H1 (cell line): ENCODE measurements at regions not wholly inside any gene's neighbourhood (a gene's known extent, or its start where the extent isn't known, plus 50 kb on each side); places are given as distances from the start of the nearest gene placed in this dataset.

ENCODE experiments used
- CTCF ChIA-PET: fragments of 300-600 bp; sonication (Branson Sonifier 250); formaldehyde crosslinking; loops from one replicate; lab custom pipeline; 2021; ENCODE audit not compliant: partially characterized antibody; lab: Charles Lee
- POLR2A ChIA-PET: fragments of 300-600 bp; sonication (Branson Sonifier 250); formaldehyde crosslinking; loops from one replicate; lab custom pipeline; 2021; ENCODE audit warnings: inconsistent platforms; ENCODE audit not compliant: partially characterized antibody; lab: Charles Lee
- DNase-seq, 2 experiments: peaks; one replicate each; pipeline versions ENCODE4 v3.0.0 to v3.0.0-alpha.2; 2010 to 2022; ENCODE audit warnings: low spot score in 2 of 2, low read depth in 1 of 2, mixed read lengths in 1 of 2
- FAIRE-seq: peaks from 2 replicates; lab custom pipeline; 2011; peaks lifted over from hg19 to GRCh38; lab: Jason Lieb, UNC
- H2AFZ ChIP-seq: 2 replicates; pipeline ENCODE4 v1.8.1; 2012; ENCODE audit warnings: low read length, inconsistent platforms
- H2AK5ac ChIP-seq: 2 replicates; pipeline ENCODE4 v1.6.1; 2013; ENCODE audit warnings: low read depth, low read length
- H2BK120ac ChIP-seq: replicated peaks from 2 replicates; pipeline ENCODE3; 2013; ENCODE audit warnings: low read depth, low read length, inconsistent platforms
- H2BK12ac ChIP-seq: 2 replicates; pipeline ENCODE4 v1.6.1; 2013; ENCODE audit warnings: low read depth, low read length
- H2BK15ac ChIP-seq: 2 replicates; pipeline ENCODE4 v1.6.1; 2013; ENCODE audit warnings: low read length
- H2BK20ac ChIP-seq: 2 replicates; pipeline ENCODE4 v1.6.1; 2013; ENCODE audit warnings: low read length
- H2BK5ac ChIP-seq: 2 replicates; pipeline ENCODE4 v1.6.1; 2013; ENCODE audit warnings: low read depth, low read length
- H3K14ac ChIP-seq: 2 replicates; pipeline ENCODE4 v1.6.1; 2013; ENCODE audit warnings: inconsistent platforms; ENCODE audit not compliant: insufficient read length
- H3K18ac ChIP-seq: 2 replicates; pipeline ENCODE4 v1.6.1; 2013; ENCODE audit warnings: low read length; ENCODE audit errors: extremely low read depth
- H3K23ac ChIP-seq: 2 replicates; pipeline ENCODE4 v1.6.1; 2013; ENCODE audit warnings: inconsistent platforms; ENCODE audit not compliant: insufficient read length
- H3K23me2 ChIP-seq: 2 replicates; pipeline ENCODE4 v1.6.1; 2013; ENCODE audit warnings: low read depth, low read length
- H3K27ac ChIP-seq: 2 replicates; pipeline ENCODE4 v1.6.1; 2011; ENCODE audit warnings: low read depth, low read length, inconsistent platforms
- H3K27me3 ChIP-seq, 4 experiments: replicated peaks in 1 of 4; 1 replicate in 1 of 4; 2 replicates in 3 of 4; pipeline versions ENCODE4 v1.6.1 to v1.8.1; 2011 to 2013; ENCODE audit warnings: low read length in 3 of 4, mild to moderate bottlenecking in 3 of 4, inconsistent platforms in 2 of 4, mixed read lengths in 2 of 4, moderate library complexity in 1 of 4; ENCODE audit not compliant: control insufficient read depth in 3 of 4, insufficient read depth in 3 of 4; ENCODE audit errors: extremely low read depth in 1 of 4
- H3K36me3 ChIP-seq, 4 experiments: 2 replicates each; pipeline versions ENCODE4 v1.6.1 to v1.8.1; 2011 to 2013; ENCODE audit warnings: mild to moderate bottlenecking in 4 of 4, low read length in 3 of 4, moderate library complexity in 2 of 4, control low read depth in 1 of 4, inconsistent platforms in 1 of 4; ENCODE audit not compliant: insufficient read depth in 4 of 4, control insufficient read depth in 2 of 4
- H3K4ac ChIP-seq: replicated peaks from 2 replicates; pipeline ENCODE3; 2013; ENCODE audit warnings: low read length, low read depth, mixed read lengths, inconsistent platforms; ENCODE audit not compliant: insufficient read length
- H3K4me1 ChIP-seq, 4 experiments: replicated peaks in 1 of 4; 1 replicate in 1 of 4; 2 replicates in 3 of 4; pipeline versions ENCODE4 v1.6.1 to v1.8.1; 2011 to 2013; ENCODE audit warnings: low read length in 3 of 4, inconsistent platforms in 2 of 4, mixed read lengths in 1 of 4; ENCODE audit not compliant: insufficient read depth in 4 of 4, control insufficient read depth in 3 of 4
- H3K4me2 ChIP-seq, 2 experiments: 2 replicates each; pipeline versions ENCODE4 v1.6.1 to v1.8.1; 2011 to 2013; ENCODE audit warnings: low read depth in 2 of 2, low read length in 2 of 2, control low read depth in 1 of 2, inconsistent platforms in 1 of 2, mild to moderate bottlenecking in 1 of 2; ENCODE audit not compliant: insufficient read depth in 1 of 2
- H3K4me3 ChIP-seq, 4 experiments: fragments of 200-600, 300-600 bp in 1 of 4; sonication (generic), shearing (Covaris generic), sonication (Bioruptor Twin) in 1 of 4; 2 replicates each; pipeline versions ENCODE4 v1.5.1 to v1.8.1; 2011 to 2016; ENCODE audit warnings: low read length in 4 of 4, low read depth in 3 of 4, control low read depth in 2 of 4, inconsistent platforms in 2 of 4, mild to moderate bottlenecking in 2 of 4, mixed read lengths in 1 of 4, moderate library complexity in 1 of 4; ENCODE audit not compliant: insufficient read depth in 2 of 4; ENCODE audit errors: extremely low read depth in 1 of 4
- H3K56ac ChIP-seq: replicated peaks from 2 replicates; pipeline ENCODE3; 2013; ENCODE audit warnings: low read depth, mild to moderate bottlenecking, mixed read lengths, low read length, inconsistent platforms; ENCODE audit not compliant: insufficient read length
- H3K79me1 ChIP-seq: 2 replicates; pipeline ENCODE4 v1.6.1; 2013; ENCODE audit warnings: low read depth, low read length, control low read depth
- H3K79me2 ChIP-seq, 2 experiments: 2 replicates each; pipeline versions ENCODE4 v1.6.1 to v1.8.1; 2012 to 2013; ENCODE audit warnings: low read length in 2 of 2, mild to moderate bottlenecking in 2 of 2, inconsistent platforms in 1 of 2; ENCODE audit not compliant: insufficient read depth in 2 of 2, control insufficient read depth in 1 of 2
- H3K9ac ChIP-seq, 4 experiments: replicated peaks in 1 of 4; 1 replicate in 1 of 4; 2 replicates in 3 of 4; pipeline versions ENCODE4 v1.6.1 to v1.8.1; 2011 to 2013; ENCODE audit warnings: low read depth in 3 of 4, low read length in 3 of 4, control low read depth in 2 of 4, mild to moderate bottlenecking in 2 of 4, moderate library complexity in 2 of 4, inconsistent platforms in 1 of 4; ENCODE audit errors: extremely low read depth in 1 of 4
- H3K9me3 ChIP-seq, 2 experiments: 2 replicates each; pipeline versions ENCODE4 v1.6.1 to v1.8.1; 2012 to 2013; ENCODE audit warnings: mild to moderate bottlenecking in 2 of 2, moderate library complexity in 2 of 2, control low read depth in 1 of 2, inconsistent platforms in 1 of 2, low read depth in 1 of 2, low read length in 1 of 2, mixed read lengths in 1 of 2; ENCODE audit not compliant: insufficient read depth in 2 of 2
- H4K20me1 ChIP-seq, 2 experiments: replicated peaks in 1 of 2; 2 replicates each; pipeline versions ENCODE3 to v1.8.1; 2011 to 2013; ENCODE audit warnings: inconsistent platforms in 2 of 2, low read length in 2 of 2, mild to moderate bottlenecking in 1 of 2; ENCODE audit not compliant: insufficient read depth in 2 of 2, control insufficient read depth in 1 of 2
- H4K5ac ChIP-seq: 2 replicates; pipeline ENCODE4 v1.6.1; 2013; ENCODE audit warnings: low read length, low read depth, mixed read lengths, inconsistent platforms; ENCODE audit not compliant: insufficient read length
- H4K8ac ChIP-seq: 2 replicates; pipeline ENCODE4 v1.8.0; 2013; ENCODE audit warnings: mild to moderate bottlenecking, moderate library complexity, low read length, inconsistent platforms; ENCODE audit not compliant: insufficient read depth; ENCODE audit errors: extremely low read depth
- H4K91ac ChIP-seq: replicated peaks from 2 replicates; pipeline ENCODE3; 2013; ENCODE audit warnings: low read length, mixed read lengths, inconsistent platforms; ENCODE audit not compliant: insufficient read length
- BACH1 ChIP-seq: IDR thresholded peaks from 2 replicates; pipeline ENCODE4 v1.6.1; 2012; ENCODE audit warnings: low read length, improper control_type of control experiment
- CBX5 ChIP-seq: fragments of 300-800, 300-1000 bp; sonication (generic); IDR thresholded peaks from 2 replicates; pipeline ENCODE4 v1.7.1; 2016; ENCODE audit warnings: antibody characterized with exemption, low read length, low read depth
- CEBPB ChIP-seq: IDR thresholded peaks from 2 replicates; pipeline ENCODE4 v1.6.1; 2012; ENCODE audit warnings: low read depth, low read length
- CHD1 ChIP-seq: IDR thresholded peaks from 2 replicates; pipeline ENCODE4 v1.6.1; 2012; ENCODE audit warnings: low read depth, low read length, improper control_type of control experiment
- FOSL1 ChIP-seq: IDR thresholded peaks from 2 replicates; pipeline ENCODE4 v1.6.1; 2011; ENCODE audit warnings: mild to moderate bottlenecking, low read depth, low read length, moderate library complexity; ENCODE audit not compliant: insufficient read depth
- PHF8 ChIP-seq: fragments of 200-600 bp; sonication (generic); conservative IDR thresholded peaks from 2 replicates; pipeline ENCODE4 v1.7.1; 2012; ENCODE audit warnings: low read depth, mild to moderate bottlenecking, inconsistent platforms, low read length, moderate library complexity
- SIN3A ChIP-seq, 2 experiments: IDR thresholded peaks in 1 of 2; conservative IDR thresholded peaks in 1 of 2; 2 replicates each; pipeline ENCODE4 v1.6.1; 2011 to 2012; ENCODE audit warnings: low read length in 2 of 2, improper control_type of control experiment in 1 of 2, low read depth in 1 of 2, mild to moderate bottlenecking in 1 of 2
- SP2 ChIP-seq: IDR thresholded peaks from 2 replicates; pipeline ENCODE4 v1.6.1; 2012; ENCODE audit warnings: mild to moderate bottlenecking, low read length, inconsistent platforms
- WGBS, 2 experiments: shearing (Covaris generic) in 1 of 2; methylation state at CpG; one replicate each; pipeline versions ENCODE4 v1.1.6 to v1.1.7; 2013 to 2015; ENCODE audit warnings: low lambda C conversion rate in 2 of 2, mixed read lengths in 2 of 2, inconsistent platforms in 1 of 2, low coverage in 1 of 2, missing lambda C conversion rate in 1 of 2; ENCODE audit not compliant: insufficient replicate concordance in 2 of 2, insufficient coverage in 1 of 2, insufficient read length in 1 of 2; ENCODE audit errors: extremely low coverage in 1 of 2, missing lambda C conversion rate in 1 of 2; 5-methylcytosine and 5-hydroxymethylcytosine counted together

GRCh38 chr4:138452826-138453225, 210.7 kb upstream of the SLC7A11 start:
- Histone ChIP-seq H2BK12ac (no peak overlapping the region), H2BK120ac (no peak overlapping the region), H3K56ac (no peak overlapping the region), H3K4me3 (no peak overlapping the region), H3K79me2 (no peaks in the 10 kb centered on the region), H4K20me1 (no peaks in the 10 kb centered on the region), H3K9me3 (no peaks in the 10 kb centered on the region), H3K36me3 (no peaks in the 10 kb centered on the region), H4K8ac (no peak overlapping the region), H3K4me1 (peaks cover 0 to 9% (median 0%) of the 10 kb centered on the region in 4 experiments; a peak in 1 of 7 replicates), H2BK5ac (no peak overlapping the region), H4K91ac (no peak overlapping the region), H3K23ac (no peak overlapping the region), H2BK20ac (no peak overlapping the region), H4K5ac (no peak overlapping the region), H3K9ac (no peak overlapping the region), H3K27ac (no peak overlapping the region), H3K14ac (no peak overlapping the region), H3K4ac (no peak overlapping the region)
- 97% methylated on average over 2 of the region's 2 CpGs; no CpG with 5 or more reads in 1 of the 2 experiments for WGBS, 2 experiments
- no peak for FAIRE-seq
- CTCF ChIA-PET = interaction anchor here (1.3 kb wide), 2 partner anchors 103 to 419 kb away, joined by 3 read pairs; no protein-coding TSS in a partner anchor
- no peak for DNase-seq
- TF ChIP-seq SP2 = no peak
- no peak for TF ChIP-seq CEBPB
- no peak for TF ChIP-seq PHF8
- TF ChIP-seq CBX5 = no peak
- TF ChIP-seq BACH1 = no peak
- no peak for TF ChIP-seq SIN3A (conservative IDR thresholded peaks at IDR 0.05 in 1 of 2, IDR thresholded peaks at IDR 0.05 in 1 of 2; ENCODE audit: low read depth in 1 of 2, low read length in 2 of 2)
- TF ChIP-seq CHD1 = no peak
- TF ChIP-seq FOSL1 = no peak
- TF ChIP-seq, all 59 proteins: peak for 0
- Histone ChIP-seq H3K27me3 (no peaks in the 10 kb centered on the region), H2BK15ac (no peak overlapping the region), H3K4me2 (no peak overlapping the region), H2AFZ (no peak overlapping the region), H3K18ac (no peak overlapping the region), H2AK5ac (no peak overlapping the region), H3K79me1 (no peaks in the 10 kb centered on the region), H3K23me2 (no peaks in the 10 kb centered on the region)
- POLR2A ChIA-PET = no interaction called here
